HepG2 (cell line): ENCODE measurements at regions not wholly inside any gene's neighbourhood (a gene's known extent, or its start where the extent isn't known, plus 50 kb on each side); places are given as distances from the start of the nearest gene placed in this dataset.

Source experiments
- ATAC-seq: fragments of 200-7000 bp; cut with Tn5 transposase; 3 replicates; pipeline ENCODE4 v1.9.1; 2020; ENCODE audit warnings: mild to moderate bottlenecking, moderate library complexity
- BruUV-seq: library from RNA; stranded (reverse); fragments of 400-500 nt; replicated peaks from 2 replicates; lab custom pipeline; 2021; lab: Mats Ljungman, UMichigan
- CTCF ChIA-PET: fragments of 300-600 bp; formaldehyde crosslinking; extraction: SDS; loops from one replicate; lab custom pipeline; 2021; ENCODE audit warnings: low total read pairs, inconsistent platforms, low intra/inter-chr PET ratio; lab: Yijun Ruan, JAX
- POLR2A ChIA-PET: fragments of 350-600 bp; sonication (Branson Sonifier 250); formaldehyde crosslinking; loops from one replicate; lab custom pipeline; 2020; ENCODE audit warnings: antibody characterized with exemption, inconsistent platforms; lab: Yijun Ruan, JAX
- DNase-seq: peaks from one replicate; pipeline ENCODE4 v3.0.0-alpha.2; 2015; ENCODE audit warnings: low spot score
- FAIRE-seq: peaks from 3 replicates; lab custom pipeline; 2011; peaks lifted over from hg19 to GRCh38; lab: Jason Lieb, UNC
- H2AFZ ChIP-seq: one replicate; pipeline ENCODE4 v1.6.1; 2011; ENCODE audit warnings: low read length, inconsistent platforms
- H3K27ac ChIP-seq: fragments of 300-600 bp; 3 replicates; pipeline ENCODE4 v1.8.0; 2011; ENCODE audit warnings: mixed run types, mild to moderate bottlenecking, mixed read lengths, low read length, inconsistent platforms; ENCODE audit not compliant: insufficient read depth; ENCODE audit errors: extremely low read length
- H3K27me3 ChIP-seq, 2 experiments: fragments of 200-600 bp in 1 of 2; 2 replicates in 1 of 2; 3 replicates in 1 of 2; pipeline versions ENCODE4 v1.6.0 to v1.8.0; 2011; ENCODE audit warnings: low read length in 2 of 2, mild to moderate bottlenecking in 2 of 2, moderate library complexity in 2 of 2, inconsistent platforms in 1 of 2; ENCODE audit not compliant: insufficient read depth in 2 of 2, control insufficient read depth in 1 of 2
- H3K36me3 ChIP-seq, 2 experiments: fragments of 200-600 bp in 1 of 2; replicated peaks in 1 of 2; 2 replicates in 1 of 2; 3 replicates in 1 of 2; pipeline versions ENCODE4 v1.5.1 to v1.8.0; 2011; ENCODE audit warnings: low read length in 2 of 2, inconsistent platforms in 1 of 2; ENCODE audit not compliant: insufficient read depth in 2 of 2, control insufficient read depth in 1 of 2
- H3K4me1 ChIP-seq: 2 replicates; pipeline ENCODE4 v1.5.1; 2012; ENCODE audit warnings: low read length, inconsistent platforms; ENCODE audit not compliant: insufficient read depth
- H3K4me2 ChIP-seq: 2 replicates; pipeline ENCODE4 v1.6.0; 2011; ENCODE audit warnings: low read depth, low read length, inconsistent platforms
- H3K4me3 ChIP-seq, 3 experiments: fragments of 200-600 bp in 1 of 3; sonication (generic), shearing (Covaris generic) in 1 of 3; replicated peaks in 1 of 3; 2 replicates each; pipeline ENCODE4 v1.5.1; 2011 to 2016; ENCODE audit warnings: low read length in 3 of 3, inconsistent platforms in 2 of 3, low read depth in 2 of 3, mild to moderate bottlenecking in 2 of 3, control low read depth in 1 of 3, mixed read lengths in 1 of 3; ENCODE audit not compliant: insufficient read depth in 1 of 3
- H3K79me2 ChIP-seq: one replicate; pipeline ENCODE4 v1.6.1; 2011; ENCODE audit warnings: low read length, inconsistent platforms; ENCODE audit not compliant: insufficient read depth
- H3K9ac ChIP-seq: 2 replicates; pipeline ENCODE4 v1.6.0; 2011; ENCODE audit warnings: mild to moderate bottlenecking, low read depth, low read length, inconsistent platforms; ENCODE audit not compliant: insufficient read depth
- H3K9me3 ChIP-seq: 2 replicates; pipeline ENCODE4 v1.5.1; 2012; ENCODE audit warnings: mild to moderate bottlenecking, low read length
- H4K20me1 ChIP-seq: 2 replicates; pipeline ENCODE4 v1.6.0; 2011; ENCODE audit warnings: inconsistent platforms, mild to moderate bottlenecking, low read length, moderate library complexity; ENCODE audit not compliant: insufficient read depth
- AGO1 ChIP-seq: fragments of 200-400 bp; formaldehyde crosslinking; IDR thresholded peaks from 2 replicates; pipeline ENCODE4 v1.6.1; 2017; ENCODE audit warnings: mild to moderate bottlenecking, low read depth, low read length, moderate library complexity; ENCODE audit not compliant: poor library complexity, severe bottlenecking
- CEBPB ChIP-seq: IDR thresholded peaks from 2 replicates; pipeline ENCODE4 v1.6.1; 2011; ENCODE audit warnings: low read depth, low read length, improper control_type of control experiment, borderline replicate concordance
- CEBPG ChIP-seq: IDR thresholded peaks from 2 replicates; pipeline ENCODE4 v1.6.1; 2016
- ELF1 ChIP-seq: sonication (generic); formaldehyde crosslinking; IDR thresholded peaks from 2 replicates; pipeline ENCODE4 v1.4.0; 2020; ENCODE audit warnings: missing genetic modification reagents
- GATA4 ChIP-seq: sonication (generic); IDR thresholded peaks from 2 replicates; pipeline ENCODE4 v1.6.1; 2016; ENCODE audit warnings: antibody characterized with exemption, low read depth, borderline replicate concordance
- GZF1 ChIP-seq: sonication (generic); formaldehyde crosslinking; IDR thresholded peaks from 2 replicates; pipeline ENCODE4 v1.5.1; 2020; ENCODE audit warnings: mild to moderate bottlenecking, missing genetic modification reagents
- HMGA1 ChIP-seq: sonication (generic); formaldehyde crosslinking; conservative IDR thresholded peaks from 2 replicates; pipeline ENCODE4 v1.4.0; 2020; ENCODE audit warnings: missing genetic modification reagents
- HNF4G ChIP-seq, 2 experiments: sonication (generic) in 1 of 2; formaldehyde crosslinking in 1 of 2; IDR thresholded peaks; 2 replicates each; pipeline versions ENCODE4 v1.4.0 to v1.6.1; 2011 to 2020; ENCODE audit warnings: borderline replicate concordance in 2 of 2, low read depth in 2 of 2, mild to moderate bottlenecking in 2 of 2, low read length in 1 of 2, missing genetic modification reagents in 1 of 2, moderate library complexity in 1 of 2
- NFIB ChIP-seq: sonication (generic); formaldehyde crosslinking; IDR thresholded peaks from 2 replicates; pipeline ENCODE4 v1.9.0; 2021; ENCODE audit warnings: missing genetic modification reagents, mild to moderate bottlenecking, borderline replicate concordance
- ZBTB38 ChIP-seq: sonication (generic); formaldehyde crosslinking; IDR thresholded peaks from 2 replicates; pipeline ENCODE4 v1.5.1; 2020; ENCODE audit warnings: mild to moderate bottlenecking, missing genetic modification reagents
- ZIK1 ChIP-seq: sonication (generic); formaldehyde crosslinking; IDR thresholded peaks from 2 replicates; pipeline ENCODE4 v1.5.0; 2020; ENCODE audit warnings: mild to moderate bottlenecking, low read depth, missing genetic modification reagents, borderline replicate concordance
- ZNF124 ChIP-seq: sonication (generic); formaldehyde crosslinking; IDR thresholded peaks from 2 replicates; pipeline ENCODE4 v1.4.0; 2020; ENCODE audit warnings: missing genetic modification reagents
- ZNF496 ChIP-seq: sonication (generic); formaldehyde crosslinking; IDR thresholded peaks from 2 replicates; pipeline ENCODE4 v1.8.1; 2023; ENCODE audit warnings: mild to moderate bottlenecking, moderate library complexity, missing genetic modification reagents; ENCODE audit not compliant: insufficient replicate concordance
- ZNF543 ChIP-seq: sonication (generic); formaldehyde crosslinking; IDR thresholded peaks from 2 replicates; pipeline ENCODE4 v1.4.0; 2020; ENCODE audit warnings: mild to moderate bottlenecking, missing genetic modification reagents
- ZNF616 ChIP-seq: sonication (generic); formaldehyde crosslinking; IDR thresholded peaks from 2 replicates; pipeline ENCODE4 v1.5.0; 2020; ENCODE audit warnings: low read depth, mild to moderate bottlenecking, missing genetic modification reagents
- WGBS: methylation state at CpG from one replicate; pipeline ENCODE4 v1.1.6; 2017; ENCODE audit warnings: low lambda C conversion rate; 5-methylcytosine and 5-hydroxymethylcytosine counted together
- in situ Hi-C: cut with HindIII; loops from 2 replicates; pipeline ENCODE4 v1.10.0; 2017; ENCODE audit warnings: low pct_unique_long_range_greater_than_20kb; ENCODE audit not compliant: extremely low pct_ligation_motif_present
- intact Hi-C: fragments of 100-400 bp; cut with micrococcal nuclease; formaldehyde crosslinking; loops from one replicate; pipeline ENCODE4 v1.10.0; 2022; ENCODE audit not compliant: unreplicated experiment
- TF ChIP-seq, protein P1 (sequence below): IDR thresholded peaks from 2 replicates; pipeline ENCODE4 v1.6.1; 2016; ENCODE audit warnings: mild to moderate bottlenecking
- TF ChIP-seq, protein P2 (sequence below): sonication (generic); formaldehyde crosslinking; conservative IDR thresholded peaks from 2 replicates; pipeline ENCODE4 v1.5.0; 2020; ENCODE audit warnings: missing genetic modification reagents
- TF ChIP-seq, protein P3 (sequence below): sonication (generic); formaldehyde crosslinking; IDR thresholded peaks from 2 replicates; pipeline ENCODE4 v1.5.1; 2020; ENCODE audit warnings: missing genetic modification reagents, mild to moderate bottlenecking, borderline replicate concordance

DNA sequence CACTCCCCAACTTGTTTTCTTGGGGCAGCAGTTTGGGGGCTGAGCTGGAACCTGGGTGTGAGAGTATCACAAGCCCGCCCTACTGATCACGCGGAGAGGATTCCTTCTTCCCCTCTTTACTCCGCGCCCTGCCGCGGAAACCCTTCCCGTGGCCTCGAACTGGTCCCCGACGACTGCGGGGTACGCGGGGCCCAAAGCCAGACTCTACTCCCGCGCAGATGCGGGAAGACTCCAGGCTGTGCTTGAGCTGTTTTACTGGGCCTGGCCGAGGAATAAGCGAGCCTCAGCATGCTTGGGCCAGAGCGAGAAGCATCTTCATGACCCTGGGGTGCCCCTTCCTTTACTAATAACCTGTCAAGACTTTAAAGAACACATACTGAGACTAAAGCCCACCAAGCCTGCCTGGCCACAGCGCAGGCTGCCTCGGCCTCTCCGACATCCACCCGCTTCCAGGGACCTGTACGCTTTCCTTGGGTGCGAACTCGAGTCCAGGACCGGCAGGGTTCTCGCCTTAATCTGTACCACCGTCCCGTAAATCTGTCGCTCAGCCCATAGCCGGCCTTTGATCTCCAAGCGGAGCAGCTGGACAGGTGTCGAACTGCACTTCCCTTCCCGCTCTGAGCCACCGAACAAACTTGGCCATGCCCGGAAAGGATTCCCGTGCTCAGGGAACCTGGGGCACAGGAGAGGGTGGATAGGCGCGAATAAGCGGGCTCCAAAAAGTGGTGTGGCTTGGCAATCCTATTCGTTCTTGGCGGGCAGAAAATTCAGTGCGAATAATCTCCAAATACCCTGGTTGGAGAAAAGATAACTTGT is 55.0 kb upstream of the TMEM33 start (continued):
- no peak for TF ChIP-seq HNF4G (IDR thresholded peaks at IDR 0.05; ENCODE audit: borderline replicate concordance, low read depth, low read length)
- no peak for TF ChIP-seq HNF4G (CRISPR knock-in tag; IDR thresholded peaks at IDR 0.05; ENCODE audit: borderline replicate concordance, low read depth)
- TF ChIP-seq ZNF543 = no peak
- no peak for TF ChIP-seq CEBPG (CRISPR knock-in tag)
- no peak for TF ChIP-seq ELF1 (CRISPR knock-in tag)
- no peak for TF ChIP-seq ZIK1 (CRISPR knock-in tag)
- TF ChIP-seq, protein P1, sequence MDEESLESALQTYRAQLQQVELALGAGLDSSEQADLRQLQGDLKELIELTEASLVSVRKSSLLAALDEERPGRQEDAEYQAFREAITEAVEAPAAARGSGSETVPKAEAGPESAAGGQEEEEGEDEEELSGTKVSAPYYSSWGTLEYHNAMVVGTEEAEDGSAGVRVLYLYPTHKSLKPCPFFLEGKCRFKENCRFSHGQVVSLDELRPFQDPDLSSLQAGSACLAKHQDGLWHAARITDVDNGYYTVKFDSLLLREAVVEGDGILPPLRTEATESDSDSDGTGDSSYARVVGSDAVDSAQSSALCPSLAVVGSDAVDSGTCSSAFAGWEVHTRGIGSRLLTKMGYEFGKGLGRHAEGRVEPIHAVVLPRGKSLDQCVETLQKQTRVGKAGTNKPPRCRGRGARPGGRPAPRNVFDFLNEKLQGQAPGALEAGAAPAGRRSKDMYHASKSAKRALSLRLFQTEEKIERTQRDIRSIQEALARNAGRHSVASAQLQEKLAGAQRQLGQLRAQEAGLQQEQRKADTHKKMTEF (CRISPR knock-in tag) = no peak
- TF ChIP-seq, protein P2, sequence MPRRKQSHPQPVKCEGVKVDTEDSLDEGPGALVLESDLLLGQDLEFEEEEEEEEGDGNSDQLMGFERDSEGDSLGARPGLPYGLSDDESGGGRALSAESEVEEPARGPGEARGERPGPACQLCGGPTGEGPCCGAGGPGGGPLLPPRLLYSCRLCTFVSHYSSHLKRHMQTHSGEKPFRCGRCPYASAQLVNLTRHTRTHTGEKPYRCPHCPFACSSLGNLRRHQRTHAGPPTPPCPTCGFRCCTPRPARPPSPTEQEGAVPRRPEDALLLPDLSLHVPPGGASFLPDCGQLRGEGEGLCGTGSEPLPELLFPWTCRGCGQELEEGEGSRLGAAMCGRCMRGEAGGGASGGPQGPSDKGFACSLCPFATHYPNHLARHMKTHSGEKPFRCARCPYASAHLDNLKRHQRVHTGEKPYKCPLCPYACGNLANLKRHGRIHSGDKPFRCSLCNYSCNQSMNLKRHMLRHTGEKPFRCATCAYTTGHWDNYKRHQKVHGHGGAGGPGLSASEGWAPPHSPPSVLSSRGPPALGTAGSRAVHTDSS (CRISPR knock-in tag) = no peak

DNA sequence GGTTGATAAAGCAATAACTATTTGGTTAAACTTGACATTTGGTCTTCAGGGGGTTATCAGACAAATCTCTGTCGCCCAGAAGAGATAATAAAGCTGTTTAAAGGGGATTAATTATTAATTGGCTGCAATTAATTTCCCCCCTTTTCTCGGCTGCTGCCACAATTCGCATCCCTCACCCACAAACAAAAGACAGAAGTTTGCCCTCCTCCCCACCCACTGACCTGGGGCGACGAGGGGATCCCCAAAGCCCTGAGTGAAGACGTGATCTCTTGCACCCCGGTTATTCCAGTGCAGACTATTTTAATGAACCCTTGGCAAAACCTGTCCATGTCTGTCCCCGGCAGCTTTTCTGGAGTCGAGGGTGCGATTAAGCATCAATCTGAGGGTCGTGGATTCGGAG is 55.7 kb upstream of the TMEM33 start:
- Histone ChIP-seq H2AFZ (no peak overlapping the region), H3K27ac (no peak overlapping the region), H4K20me1 (no peaks in the 10 kb centered on the region), H3K9ac (no peak overlapping the region), H3K27me3 (peaks cover 0 to 25% of the 10 kb centered on the region in 2 experiments), H3K4me2 (no peak overlapping the region), H3K9me3 (no peaks in the 10 kb centered on the region), H3K36me3 (no peaks in the 10 kb centered on the region), H3K4me3 (no peak overlapping the region), H3K79me2 (no peaks in the 10 kb centered on the region), H3K4me1 (peaks cover 14% of the 10 kb centered on the region)
- BruUV-seq = no TSS peak
- intact Hi-C loops = no loop called here
- no peak for FAIRE-seq
- ChIA-PET CTCF (no interaction called here), POLR2A (no interaction called here)
- in situ Hi-C loops = no loop called here
- ATAC-seq = no peak
- WGBS = 48% methylated on average over 12 of the region's 12 CpGs
- DNase-seq = no peak
- TF ChIP-seq AGO1 = no peak
- TF ChIP-seq ZNF496 (CRISPR knock-in tag) = no peak
- no peak for TF ChIP-seq ZBTB38 (CRISPR knock-in tag)
- no peak for TF ChIP-seq GZF1 (CRISPR knock-in tag)
- TF ChIP-seq NFIB (CRISPR knock-in tag) = no peak
- no peak for TF ChIP-seq ZNF124 (CRISPR knock-in tag)
- TF ChIP-seq GATA4 = no peak
- TF ChIP-seq, protein P3, sequence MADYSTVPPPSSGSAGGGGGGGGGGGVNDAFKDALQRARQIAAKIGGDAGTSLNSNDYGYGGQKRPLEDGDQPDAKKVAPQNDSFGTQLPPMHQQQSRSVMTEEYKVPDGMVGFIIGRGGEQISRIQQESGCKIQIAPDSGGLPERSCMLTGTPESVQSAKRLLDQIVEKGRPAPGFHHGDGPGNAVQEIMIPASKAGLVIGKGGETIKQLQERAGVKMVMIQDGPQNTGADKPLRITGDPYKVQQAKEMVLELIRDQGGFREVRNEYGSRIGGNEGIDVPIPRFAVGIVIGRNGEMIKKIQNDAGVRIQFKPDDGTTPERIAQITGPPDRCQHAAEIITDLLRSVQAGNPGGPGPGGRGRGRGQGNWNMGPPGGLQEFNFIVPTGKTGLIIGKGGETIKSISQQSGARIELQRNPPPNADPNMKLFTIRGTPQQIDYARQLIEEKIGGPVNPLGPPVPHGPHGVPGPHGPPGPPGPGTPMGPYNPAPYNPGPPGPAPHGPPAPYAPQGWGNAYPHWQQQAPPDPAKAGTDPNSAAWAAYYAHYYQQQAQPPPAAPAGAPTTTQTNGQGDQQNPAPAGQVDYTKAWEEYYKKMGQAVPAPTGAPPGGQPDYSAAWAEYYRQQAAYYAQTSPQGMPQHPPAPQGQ (CRISPR knock-in tag) = no peak
- TF ChIP-seq ZNF616 = no peak
- no peak for TF ChIP-seq CEBPB
- TF ChIP-seq HMGA1 = no peak
